PC-3 (cell line): ENCODE measurements at regions not wholly inside any gene's neighbourhood (a gene's known extent, or its start where the extent isn't known, plus 50 kb on each side); places are given as distances from the start of the nearest gene placed in this dataset.

Source experiments
- CTCF ChIP-seq: fragments of 300-600 bp; sonication (generic); conservative IDR thresholded peaks from 2 replicates; pipeline ENCODE4 v1.5.1; 2017; ENCODE audit warnings: antibody characterized with exemption, low read depth, mild to moderate bottlenecking, low read length
- EZH2phosphoT487 ChIP-seq: fragments of 300-600 bp; sonication (generic); IDR thresholded peaks from 2 replicates; pipeline ENCODE4 v1.6.1; 2018; ENCODE audit warnings: mild to moderate bottlenecking, antibody characterized with exemption, low read length, borderline replicate concordance

DNA sequence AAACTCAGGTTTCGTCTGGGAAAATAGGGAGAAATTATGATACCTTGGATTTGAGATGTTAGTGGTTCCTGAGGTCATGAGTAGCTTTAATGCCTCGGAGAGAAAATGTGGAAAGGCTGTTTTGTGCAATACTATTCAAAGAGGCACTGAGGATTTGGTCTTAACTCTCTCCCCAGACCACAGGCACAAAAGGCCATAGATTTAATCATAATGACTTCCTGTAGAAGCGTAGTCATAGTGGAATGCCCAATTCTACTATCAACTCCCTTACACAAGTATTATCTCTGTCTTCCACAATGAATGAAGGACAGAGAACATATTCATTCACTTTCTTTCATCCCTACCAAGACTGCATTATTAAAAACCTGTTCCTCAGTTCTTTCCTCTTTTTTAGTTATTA is 153.0 kb upstream of the FTMT start:
- TF ChIP-seq CTCF (no peak), EZH2phosphoT487 (no peak)
